Keratinocyte (primary cell): ENCODE measurements at regions not wholly inside any gene's neighbourhood (a gene's known extent, or its start where the extent isn't known, plus 50 kb on each side); places are given as distances from the start of the nearest gene placed in this dataset.

Experiments
- DNase-seq: peaks from one replicate; pipeline ENCODE4 v3.0.0-alpha.2; 2011; ENCODE audit warnings: low read depth, missing footprints, low spot score
- FAIRE-seq: peaks from 2 replicates; lab custom pipeline; 2011; peaks lifted over from hg19 to GRCh38; lab: Jason Lieb, UNC
- H2AFZ ChIP-seq: 2 replicates; pipeline ENCODE4 v1.6.0; 2012; ENCODE audit warnings: low read length, control low read depth, inconsistent platforms; ENCODE audit not compliant: control insufficient read depth
- H3K27ac ChIP-seq: 2 replicates; pipeline ENCODE4 v1.5.1; 2011; ENCODE audit warnings: low read length; ENCODE audit not compliant: control insufficient read depth, insufficient read depth
- H3K27me3 ChIP-seq: 3 replicates; pipeline ENCODE4 v1.6.0; 2011; ENCODE audit warnings: low read length; ENCODE audit not compliant: control insufficient read depth, insufficient read depth; ENCODE audit errors: extremely low read depth
- H3K36me3 ChIP-seq, 2 experiments: 2 replicates in 1 of 2; 3 replicates in 1 of 2; pipeline ENCODE4 v1.5.1; 2011; ENCODE audit warnings: low read length in 2 of 2, mild to moderate bottlenecking in 1 of 2; ENCODE audit not compliant: control insufficient read depth in 2 of 2, insufficient read depth in 2 of 2; ENCODE audit errors: extremely low read depth in 1 of 2
- H3K4me1 ChIP-seq: 3 replicates; pipeline ENCODE4 v1.5.1; 2011; ENCODE audit warnings: low read length; ENCODE audit not compliant: control insufficient read depth, insufficient read depth; ENCODE audit errors: extremely low read depth
- H3K4me2 ChIP-seq: 3 replicates; pipeline ENCODE4 v1.6.0; 2011; ENCODE audit warnings: low read depth, low read length; ENCODE audit not compliant: control insufficient read depth, insufficient read depth; ENCODE audit errors: extremely low read depth
- H3K4me3 ChIP-seq, 3 experiments: fragments of 200-600 bp in 1 of 3; sonication (generic) in 1 of 3; 2 replicates in 2 of 3; 3 replicates in 1 of 3; pipeline ENCODE4 v1.5.1; 2011 to 2016; ENCODE audit warnings: low read length in 3 of 3, mild to moderate bottlenecking in 3 of 3, control low read depth in 2 of 3, inconsistent platforms in 1 of 3, low read depth in 1 of 3, mixed read lengths in 1 of 3, mixed run types in 1 of 3, moderate library complexity in 1 of 3; ENCODE audit not compliant: control insufficient read depth in 2 of 3, insufficient read depth in 2 of 3; ENCODE audit errors: extremely low read depth in 1 of 3
- H3K79me2 ChIP-seq: 2 replicates; pipeline ENCODE4 v1.6.0; 2012; ENCODE audit warnings: low read length; ENCODE audit not compliant: control insufficient read depth, insufficient read depth
- H3K9ac ChIP-seq: 3 replicates; pipeline ENCODE4 v1.6.0; 2011; ENCODE audit warnings: low read length; ENCODE audit not compliant: control insufficient read depth, insufficient read depth; ENCODE audit errors: extremely low read depth
- H3K9me1 ChIP-seq: 3 replicates; pipeline ENCODE4 v1.6.0; 2011; ENCODE audit warnings: low read length; ENCODE audit not compliant: control insufficient read depth, insufficient read depth; ENCODE audit errors: extremely low read depth
- H3K9me3 ChIP-seq: 2 replicates; pipeline ENCODE4 v1.5.1; 2012; ENCODE audit warnings: low read depth, low read length; ENCODE audit not compliant: control insufficient read depth
- H4K20me1 ChIP-seq: 3 replicates; pipeline ENCODE4 v1.6.0; 2011; ENCODE audit warnings: low read length; ENCODE audit not compliant: control insufficient read depth, insufficient read depth; ENCODE audit errors: extremely low read depth
- CTCF ChIP-seq, 3 experiments: IDR thresholded peaks in 1 of 3; conservative IDR thresholded peaks in 1 of 3; optimal IDR thresholded peaks in 1 of 3; 2 replicates in 2 of 3; 3 replicates in 1 of 3; pipeline versions ENCODE3 to v1.5.1; 2011; ENCODE audit warnings: low read length in 3 of 3, mild to moderate bottlenecking in 3 of 3, moderate library complexity in 2 of 3, control low read depth in 1 of 3, inconsistent platforms in 1 of 3; ENCODE audit not compliant: insufficient read depth in 2 of 3; ENCODE audit errors: extremely low read depth in 1 of 3
- EZH2 ChIP-seq: IDR thresholded peaks from one replicate; pipeline ENCODE4 v1.6.1; 2012; ENCODE audit warnings: inconsistent platforms, mild to moderate bottlenecking, low read length, moderate library complexity
- dilution Hi-C: fragments of 300-500 bp; cut with MboI; formaldehyde crosslinking; loops from one replicate; pipeline ENCODE4 v1.7.0; 2020; ENCODE audit warnings: low sequenced_read_pairs; ENCODE audit not compliant: extremely low pct_ligation_motif_present

- H3K79me2 ChIP-seq, result no peaks in the 10 kb centered on the region
- no peak overlapping the region for H3K4me2 ChIP-seq
- dilution Hi-C loops, result no loop called here
- H3K27ac ChIP-seq, result no peak overlapping the region
- no peak for DNase-seq
- H3K4me3 ChIP-seq, result no peak overlapping the region
- no peaks in the 10 kb centered on the region for H3K4me1 ChIP-seq
- H3K36me3 ChIP-seq, result no peaks in the 10 kb centered on the region
- no peak for TF ChIP-seq EZH2
- no peak for TF ChIP-seq CTCF (optimal IDR thresholded peaks at IDR 0.05 in 1 of 3, IDR thresholded peaks at IDR 0.05 in 1 of 3, conservative IDR thresholded peaks at IDR 0.05 in 1 of 3; ENCODE audit: extremely low read depth in 1 of 3, insufficient read depth in 2 of 3, low read length in 3 of 3)
- FAIRE-seq, result no peak
- H3K27me3 ChIP-seq, result no peaks in the 10 kb centered on the region
- no peaks in the 10 kb centered on the region for H3K9me3 ChIP-seq
- no peaks in the 10 kb centered on the region for H4K20me1 ChIP-seq
- no peaks in the 10 kb centered on the region for H3K9me1 ChIP-seq
- H3K9ac ChIP-seq, result no peak overlapping the region
- H2AFZ ChIP-seq, result no peak overlapping the region
Observed at GRCh38 chr5:66469684-66470083, 126.5 kb upstream of the MAST4 start.

- Histone ChIP-seq H3K79me2 (no peaks in the 10 kb centered on the region), H3K27ac (no peak overlapping the region), H3K4me1 (no peaks in the 10 kb centered on the region), H3K27me3 (no peaks in the 10 kb centered on the region), H3K9ac (no peak overlapping the region), H2AFZ (no peak overlapping the region), H3K9me1 (no peaks in the 10 kb centered on the region), H3K9me3 (no peaks in the 10 kb centered on the region), H3K36me3 (no peaks in the 10 kb centered on the region), H3K4me2 (no peak overlapping the region), H3K4me3 (no peak overlapping the region), H4K20me1 (no peaks in the 10 kb centered on the region)
- dilution Hi-C loops, result no loop called here
- DNase-seq (no peak), FAIRE-seq (no peak)
- no peak for TF ChIP-seq CTCF (optimal IDR thresholded peaks at IDR 0.05 in 1 of 3, IDR thresholded peaks at IDR 0.05 in 1 of 3, conservative IDR thresholded peaks at IDR 0.05 in 1 of 3; ENCODE audit: extremely low read depth in 1 of 3, insufficient read depth in 2 of 3, low read length in 3 of 3)
- no peak for TF ChIP-seq EZH2
Observed at GRCh38 chr5:66472010-66472409, 124.2 kb upstream of the MAST4 start.
